Keratinocyte (primary cell): ENCODE measurements at regions not wholly inside any gene's neighbourhood (a gene's known extent, or its start where the extent isn't known, plus 50 kb on each side); places are given as distances from the start of the nearest gene placed in this dataset.

Source experiments
- DNase-seq: peaks from one replicate; pipeline ENCODE4 v3.0.0-alpha.2; 2011; ENCODE audit warnings: low read depth, missing footprints, low spot score
- FAIRE-seq: peaks from 2 replicates; lab custom pipeline; 2011; peaks lifted over from hg19 to GRCh38; lab: Jason Lieb, UNC
- H2AFZ ChIP-seq: 2 replicates; pipeline ENCODE4 v1.6.0; 2012; ENCODE audit warnings: low read length, control low read depth, inconsistent platforms; ENCODE audit not compliant: control insufficient read depth
- H3K27ac ChIP-seq: 2 replicates; pipeline ENCODE4 v1.5.1; 2011; ENCODE audit warnings: low read length; ENCODE audit not compliant: control insufficient read depth, insufficient read depth
- H3K27me3 ChIP-seq: 3 replicates; pipeline ENCODE4 v1.6.0; 2011; ENCODE audit warnings: low read length; ENCODE audit not compliant: control insufficient read depth, insufficient read depth; ENCODE audit errors: extremely low read depth
- H3K36me3 ChIP-seq, 2 experiments: 2 replicates in 1 of 2; 3 replicates in 1 of 2; pipeline ENCODE4 v1.5.1; 2011; ENCODE audit warnings: low read length in 2 of 2, mild to moderate bottlenecking in 1 of 2; ENCODE audit not compliant: control insufficient read depth in 2 of 2, insufficient read depth in 2 of 2; ENCODE audit errors: extremely low read depth in 1 of 2
- H3K4me1 ChIP-seq: 3 replicates; pipeline ENCODE4 v1.5.1; 2011; ENCODE audit warnings: low read length; ENCODE audit not compliant: control insufficient read depth, insufficient read depth; ENCODE audit errors: extremely low read depth
- H3K4me2 ChIP-seq: 3 replicates; pipeline ENCODE4 v1.6.0; 2011; ENCODE audit warnings: low read depth, low read length; ENCODE audit not compliant: control insufficient read depth, insufficient read depth; ENCODE audit errors: extremely low read depth
- H3K4me3 ChIP-seq, 3 experiments: fragments of 200-600 bp in 1 of 3; sonication (generic) in 1 of 3; 2 replicates in 2 of 3; 3 replicates in 1 of 3; pipeline ENCODE4 v1.5.1; 2011 to 2016; ENCODE audit warnings: low read length in 3 of 3, mild to moderate bottlenecking in 3 of 3, control low read depth in 2 of 3, inconsistent platforms in 1 of 3, low read depth in 1 of 3, mixed read lengths in 1 of 3, mixed run types in 1 of 3, moderate library complexity in 1 of 3; ENCODE audit not compliant: control insufficient read depth in 2 of 3, insufficient read depth in 2 of 3; ENCODE audit errors: extremely low read depth in 1 of 3
- H3K79me2 ChIP-seq: 2 replicates; pipeline ENCODE4 v1.6.0; 2012; ENCODE audit warnings: low read length; ENCODE audit not compliant: control insufficient read depth, insufficient read depth
- H3K9ac ChIP-seq: 3 replicates; pipeline ENCODE4 v1.6.0; 2011; ENCODE audit warnings: low read length; ENCODE audit not compliant: control insufficient read depth, insufficient read depth; ENCODE audit errors: extremely low read depth
- H3K9me1 ChIP-seq: 3 replicates; pipeline ENCODE4 v1.6.0; 2011; ENCODE audit warnings: low read length; ENCODE audit not compliant: control insufficient read depth, insufficient read depth; ENCODE audit errors: extremely low read depth
- H3K9me3 ChIP-seq: 2 replicates; pipeline ENCODE4 v1.5.1; 2012; ENCODE audit warnings: low read depth, low read length; ENCODE audit not compliant: control insufficient read depth
- H4K20me1 ChIP-seq: 3 replicates; pipeline ENCODE4 v1.6.0; 2011; ENCODE audit warnings: low read length; ENCODE audit not compliant: control insufficient read depth, insufficient read depth; ENCODE audit errors: extremely low read depth
- EZH2 ChIP-seq: IDR thresholded peaks from one replicate; pipeline ENCODE4 v1.6.1; 2012; ENCODE audit warnings: inconsistent platforms, mild to moderate bottlenecking, low read length, moderate library complexity
- dilution Hi-C: fragments of 300-500 bp; cut with MboI; formaldehyde crosslinking; loops from one replicate; pipeline ENCODE4 v1.7.0; 2020; ENCODE audit warnings: low sequenced_read_pairs; ENCODE audit not compliant: extremely low pct_ligation_motif_present
- TF ChIP-seq, protein P1 (sequence below), 3 experiments: IDR thresholded peaks in 1 of 3; conservative IDR thresholded peaks in 1 of 3; optimal IDR thresholded peaks in 1 of 3; 2 replicates in 2 of 3; 3 replicates in 1 of 3; pipeline versions ENCODE3 to v1.5.1; 2011; ENCODE audit warnings: low read length in 3 of 3, mild to moderate bottlenecking in 3 of 3, moderate library complexity in 2 of 3, control low read depth in 1 of 3, inconsistent platforms in 1 of 3; ENCODE audit not compliant: insufficient read depth in 2 of 3; ENCODE audit errors: extremely low read depth in 1 of 3

DNA sequence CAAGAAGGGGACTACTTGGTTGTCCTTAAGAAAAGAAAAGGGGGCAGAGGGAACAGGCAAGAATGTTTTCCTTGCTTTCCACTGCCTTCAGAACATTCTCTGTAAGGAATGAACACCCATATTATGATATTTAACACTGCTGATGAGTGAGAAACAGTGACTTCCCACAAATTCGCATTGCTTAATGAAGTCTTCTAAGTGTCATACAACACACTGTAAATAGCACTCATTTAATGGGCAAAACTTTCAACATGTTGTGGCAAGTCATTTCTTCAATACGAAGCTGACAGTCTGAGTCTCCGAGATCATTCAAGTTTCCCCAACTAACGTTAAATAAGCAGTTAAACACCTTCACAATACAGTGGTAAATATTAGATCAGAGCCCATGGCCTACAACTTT, 464.4 kb downstream of the SHQ1 start:
- FAIRE-seq: peak; percentile 89
- Histone ChIP-seq H3K27ac (no peak overlapping the region), H3K4me3 (no peak overlapping the region), H3K27me3 (no peaks in the 10 kb centered on the region), H3K9me3 (no peaks in the 10 kb centered on the region), H3K79me2 (peaks cover 68% of the 10 kb centered on the region), H4K20me1 (peaks cover 26% of the 10 kb centered on the region), H2AFZ (no peak overlapping the region), H3K4me2 (peak overlapping the region; percentile 15), H3K4me1 (peaks cover 33% of the 10 kb centered on the region), H3K9ac (no peak overlapping the region), H3K36me3 (peaks cover 0 to 1% of the 10 kb centered on the region in 2 experiments), H3K9me1 (peaks cover 7% of the 10 kb centered on the region)
- TF ChIP-seq, protein P1, sequence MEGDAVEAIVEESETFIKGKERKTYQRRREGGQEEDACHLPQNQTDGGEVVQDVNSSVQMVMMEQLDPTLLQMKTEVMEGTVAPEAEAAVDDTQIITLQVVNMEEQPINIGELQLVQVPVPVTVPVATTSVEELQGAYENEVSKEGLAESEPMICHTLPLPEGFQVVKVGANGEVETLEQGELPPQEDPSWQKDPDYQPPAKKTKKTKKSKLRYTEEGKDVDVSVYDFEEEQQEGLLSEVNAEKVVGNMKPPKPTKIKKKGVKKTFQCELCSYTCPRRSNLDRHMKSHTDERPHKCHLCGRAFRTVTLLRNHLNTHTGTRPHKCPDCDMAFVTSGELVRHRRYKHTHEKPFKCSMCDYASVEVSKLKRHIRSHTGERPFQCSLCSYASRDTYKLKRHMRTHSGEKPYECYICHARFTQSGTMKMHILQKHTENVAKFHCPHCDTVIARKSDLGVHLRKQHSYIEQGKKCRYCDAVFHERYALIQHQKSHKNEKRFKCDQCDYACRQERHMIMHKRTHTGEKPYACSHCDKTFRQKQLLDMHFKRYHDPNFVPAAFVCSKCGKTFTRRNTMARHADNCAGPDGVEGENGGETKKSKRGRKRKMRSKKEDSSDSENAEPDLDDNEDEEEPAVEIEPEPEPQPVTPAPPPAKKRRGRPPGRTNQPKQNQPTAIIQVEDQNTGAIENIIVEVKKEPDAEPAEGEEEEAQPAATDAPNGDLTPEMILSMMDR (optimal IDR thresholded peaks at IDR 0.05 in 1 of 3, IDR thresholded peaks at IDR 0.05 in 1 of 3, conservative IDR thresholded peaks at IDR 0.05 in 1 of 3; ENCODE audit: extremely low read depth in 1 of 3, insufficient read depth in 2 of 3, low read length in 3 of 3): no peak
- TF ChIP-seq EZH2: no peak
- dilution Hi-C loops: no loop called here
- DNase-seq: no peak

DNA sequence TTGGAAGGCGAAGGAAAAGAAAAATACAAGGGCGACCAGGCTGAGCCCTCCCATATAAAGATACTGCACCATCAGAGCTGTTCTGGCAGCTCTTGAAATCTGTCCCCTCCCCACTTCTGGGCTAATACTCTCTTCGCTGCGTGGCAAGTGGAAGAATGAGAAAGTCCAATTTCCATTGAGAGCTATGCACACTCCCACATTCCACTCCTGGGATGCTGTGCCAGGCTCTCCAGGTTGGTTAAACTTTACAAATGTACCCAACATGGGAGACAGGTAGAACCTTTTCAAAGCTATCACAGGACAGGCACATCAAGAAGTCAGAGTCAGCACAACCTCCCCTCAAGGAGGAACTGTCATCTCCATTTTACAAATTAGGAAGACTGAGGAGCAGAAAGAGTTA, 465.0 kb downstream of the SHQ1 start:
- H3K27me3 ChIP-seq: no peaks in the 10 kb centered on the region
- TF ChIP-seq EZH2: no peak
- TF ChIP-seq, protein P1 (optimal IDR thresholded peaks at IDR 0.05 in 1 of 3, IDR thresholded peaks at IDR 0.05 in 1 of 3, conservative IDR thresholded peaks at IDR 0.05 in 1 of 3; ENCODE audit: extremely low read depth in 1 of 3, insufficient read depth in 2 of 3, low read length in 3 of 3): no peak
- H2AFZ ChIP-seq: no peak overlapping the region
- no peak overlapping the region for H3K27ac ChIP-seq
- H3K9ac ChIP-seq: no peak overlapping the region
- no peak for DNase-seq
- no peak for FAIRE-seq
- peaks cover 33% of the 10 kb centered on the region for H3K4me1 ChIP-seq
- peaks cover 63% of the 10 kb centered on the region for H3K79me2 ChIP-seq
- H3K36me3 ChIP-seq: peaks cover 5 to 7% of the 10 kb centered on the region in 2 experiments
- no peak overlapping the region for H3K4me3 ChIP-seq
- H3K9me1 ChIP-seq: peaks cover 7% of the 10 kb centered on the region
- peaks cover 25% of the 10 kb centered on the region for H4K20me1 ChIP-seq
- dilution Hi-C loops: no loop called here
- H3K9me3 ChIP-seq: no peaks in the 10 kb centered on the region
- H3K4me2 ChIP-seq: no peak overlapping the region
